ENCODE measurements at regions not wholly inside any gene's neighbourhood (a gene's known extent, or its start where the extent isn't known, plus 50 kb on each side); places are given as distances from the start of the nearest gene placed in this dataset.
"Not testable (repeated sequence)": the region's sequence is repeated elsewhere in the genome, so short reads cannot be mapped to it uniquely, and the experiment has no call there.

DNA sequence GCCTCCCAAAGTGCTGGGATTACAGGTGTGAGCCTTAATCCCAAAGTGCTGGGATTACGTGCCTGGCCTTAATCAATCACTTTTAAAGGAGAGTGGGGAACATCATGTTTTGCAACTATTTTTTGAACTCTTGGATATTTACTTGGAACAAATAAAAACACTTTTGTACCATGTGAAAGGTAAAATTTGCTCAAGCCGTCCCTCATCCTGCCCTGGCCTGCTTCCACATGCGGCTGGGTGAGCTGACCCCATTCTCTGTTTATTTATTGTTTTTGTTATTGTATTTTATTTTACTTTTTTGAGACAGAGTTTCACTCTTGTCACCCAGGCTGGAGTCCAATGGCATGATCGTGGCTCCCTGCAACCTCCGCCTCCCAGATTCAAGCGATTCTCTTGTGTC, 208.0 kb downstream of the NPIPA7 start:
- intact Hi-C loops (cut with micrococcal nuclease); H3K14ac ChIP-seq (replicated peaks; ENCODE audit: low read depth, low read length); H4K20me1 ChIP-seq (ENCODE audit: insufficient read depth, low read length); H3K9me1 ChIP-seq (ENCODE audit: insufficient read depth, low read length); DNase-seq; in situ Hi-C loops (cut with MboI; ENCODE audit: low sequenced_read_pairs); H2BK5ac ChIP-seq (ENCODE audit: low read depth, low read length, poor library complexity, severe bottlenecking); H3K56ac ChIP-seq (ENCODE audit: extremely low read depth, insufficient read depth, low read length); H3K9me3 ChIP-seq (ENCODE audit: control insufficient read depth, insufficient read depth, low read length); H3K4me2 ChIP-seq (ENCODE audit: low read depth, low read length); H3K36me3 ChIP-seq (ENCODE audit: control insufficient read depth, insufficient read depth, low read length); H2BK15ac ChIP-seq (ENCODE audit: low read depth, low read length); H2AK5ac ChIP-seq (ENCODE audit: low read depth, low read length); H3K79me1 ChIP-seq (ENCODE audit: low read depth in 1 of 2, low read length in 2 of 2); H3K27ac ChIP-seq (ENCODE audit: insufficient read depth, low read length); H3K4me1 ChIP-seq (ENCODE audit: control insufficient read depth, insufficient read depth, low read length); H4K5ac ChIP-seq (ENCODE audit: low read depth, low read length); ATAC-seq (ENCODE audit: low read depth); BruUV-seq (replicated peaks); H3K27me3 ChIP-seq (ENCODE audit: control insufficient read depth, insufficient read depth, low read length); POLR2A ChIA-PET (ENCODE audit: unreplicated experiment); dilution Hi-C loops (cut with HindIII; ENCODE audit: low sequenced_read_pairs, unreplicated experiment); CTCF ChIA-PET; H3K4ac ChIP-seq (ENCODE audit: low read depth, low read length); H3K18ac ChIP-seq (ENCODE audit: low read depth, low read length); H3K9ac ChIP-seq (ENCODE audit: low read depth, low read length); H2AFZ ChIP-seq (replicated peaks; ENCODE audit: low read length, poor library complexity); H2BK120ac ChIP-seq (ENCODE audit: low read depth, low read length); H4K91ac ChIP-seq (ENCODE audit: insufficient read depth, low read depth, low read length); H3K23ac ChIP-seq (ENCODE audit: low read depth, low read length); H4K8ac ChIP-seq (ENCODE audit: low read depth in 2 of 2, low read length in 2 of 2); H2AK9ac ChIP-seq (replicated peaks; ENCODE audit: low read depth, low read length, poor library complexity); H3K4me3 ChIP-seq (ENCODE audit: insufficient read depth, low read depth, low read length); H2BK20ac ChIP-seq (ENCODE audit: low read depth, low read length): not testable (repeated sequence)
- no CpG with 5 or more reads among the region's 6 CpGs for WGBS, 2 experiments (ENCODE audit: extremely low coverage in 2 of 2, insufficient read length in 1 of 2)

DNA sequence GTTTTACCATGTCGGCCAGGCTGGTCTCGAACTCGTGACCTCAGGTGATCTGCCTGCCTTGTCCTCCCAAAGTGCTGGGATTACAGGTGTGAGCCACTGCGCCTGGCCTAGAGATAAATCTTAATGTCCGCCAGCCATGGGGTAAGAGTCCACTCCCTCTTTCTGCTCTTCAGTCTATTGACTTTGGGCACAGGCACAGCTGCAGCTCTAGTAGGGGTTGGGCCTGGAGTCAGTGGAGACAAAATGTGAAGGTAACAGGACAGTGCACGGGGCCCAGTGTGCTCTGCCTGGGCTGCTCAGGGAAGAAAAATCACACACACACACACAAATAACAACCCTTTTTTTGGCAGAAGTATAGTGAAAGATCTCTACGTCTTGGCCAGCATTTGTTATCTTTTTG, 209.5 kb downstream of the NPIPA7 start:
- H2BK5ac ChIP-seq (ENCODE audit: low read depth, low read length, poor library complexity, severe bottlenecking); H3K14ac ChIP-seq (replicated peaks; ENCODE audit: low read depth, low read length); ATAC-seq (ENCODE audit: low read depth); H2BK15ac ChIP-seq (ENCODE audit: low read depth, low read length); H3K9ac ChIP-seq (ENCODE audit: low read depth, low read length); H3K4me2 ChIP-seq (ENCODE audit: low read depth, low read length); H4K8ac ChIP-seq (ENCODE audit: low read depth in 2 of 2, low read length in 2 of 2); H4K5ac ChIP-seq (ENCODE audit: low read depth, low read length); H3K9me3 ChIP-seq (ENCODE audit: control insufficient read depth, insufficient read depth, low read length); H3K79me1 ChIP-seq (ENCODE audit: low read depth in 1 of 2, low read length in 2 of 2); H3K4me3 ChIP-seq (ENCODE audit: insufficient read depth, low read depth, low read length); H3K18ac ChIP-seq (ENCODE audit: low read depth, low read length); H2BK20ac ChIP-seq (ENCODE audit: low read depth, low read length); H2AK5ac ChIP-seq (ENCODE audit: low read depth, low read length); H3K4me1 ChIP-seq (ENCODE audit: control insufficient read depth, insufficient read depth, low read length); H3K4ac ChIP-seq (ENCODE audit: low read depth, low read length); H3K36me3 ChIP-seq (ENCODE audit: control insufficient read depth, insufficient read depth, low read length); H2AFZ ChIP-seq (replicated peaks; ENCODE audit: low read length, poor library complexity); H2BK120ac ChIP-seq (ENCODE audit: low read depth, low read length); H2AK9ac ChIP-seq (replicated peaks; ENCODE audit: low read depth, low read length, poor library complexity); H3K27me3 ChIP-seq (ENCODE audit: control insufficient read depth, insufficient read depth, low read length); DNase-seq; BruUV-seq (replicated peaks); H3K27ac ChIP-seq (ENCODE audit: insufficient read depth, low read length); intact Hi-C loops (cut with micrococcal nuclease); dilution Hi-C loops (cut with HindIII; ENCODE audit: low sequenced_read_pairs, unreplicated experiment); H3K9me1 ChIP-seq (ENCODE audit: insufficient read depth, low read length); H4K20me1 ChIP-seq (ENCODE audit: insufficient read depth, low read length); CTCF ChIA-PET; H3K23ac ChIP-seq (ENCODE audit: low read depth, low read length); in situ Hi-C loops (cut with MboI; ENCODE audit: low sequenced_read_pairs); H4K91ac ChIP-seq (ENCODE audit: insufficient read depth, low read depth, low read length); H3K56ac ChIP-seq (ENCODE audit: extremely low read depth, insufficient read depth, low read length); POLR2A ChIA-PET (ENCODE audit: unreplicated experiment): not testable (repeated sequence)
- WGBS, 2 experiments (ENCODE audit: extremely low coverage in 2 of 2, insufficient read length in 1 of 2): no CpG with 5 or more reads among the region's 7 CpGs
